Testis (tissue), 2 donors: ENCODE measurements at regions not wholly inside any gene's neighbourhood (a gene's known extent, or its start where the extent isn't known, plus 50 kb on each side); places are given as distances from the start of the nearest gene placed in this dataset.

Source experiments
- CTCF ChIP-seq, 3 experiments: fragments of 450-650 bp in 2 of 3; fragments of 200-600 bp in 1 of 3; sonication (generic) in 1 of 3; IDR thresholded peaks; one replicate each; pipeline ENCODE4 v1.5.1; 2016 to 2019; ENCODE audit warnings: antibody characterized with exemption in 3 of 3, mild to moderate bottlenecking in 2 of 3, moderate library complexity in 1 of 3
- POLR2A ChIP-seq: fragments of 450-650 bp; IDR thresholded peaks from one replicate; pipeline ENCODE4 v1.6.1; 2017; ENCODE audit warnings: antibody characterized with exemption, mild to moderate bottlenecking, moderate library complexity

GRCh38 chr13:55553701-55554100 is 1587.0 kb upstream of the PRR20A start:
- TF ChIP-seq CTCF (IDR thresholded peaks at IDR 0.05) (no peak), POLR2A (no peak)
